Activated B cell treated with CpG ODN at 0.5 μM for 24 hours (primary cell): ENCODE measurements at regions not wholly inside any gene's neighbourhood (a gene's known extent, or its start where the extent isn't known, plus 50 kb on each side); places are given as distances from the start of the nearest gene placed in this dataset.
A peak's percentile ranks its signal among the peaks of the same experiment; 100 is the strongest.

Experiments used
- ATAC-seq: fragments of 200-7000 bp; cut with Tn5 transposase; one replicate; pipeline ENCODE4 v1.10.0; 2021; ENCODE audit warnings: low read depth, mild to moderate bottlenecking, moderate library complexity
- CTCF ChIA-PET: fragments of 350-600 bp; sonication (Branson Sonifier 250); formaldehyde crosslinking; loops from one replicate; lab custom pipeline; 2021; ENCODE audit warnings: antibody characterized with exemption; lab: Charles Lee
- POLR2A ChIA-PET: fragments of 350-600 bp; sonication (Branson Sonifier 250); formaldehyde crosslinking; loops from one replicate; lab custom pipeline; 2021; ENCODE audit warnings: antibody characterized with exemption; lab: Charles Lee
- DNase-seq: peaks from one replicate; pipeline ENCODE4 v3.0.0; 2022
- H3K27ac Mint-ChIP-seq: one replicate; pipeline ENCODE4 v1.8.0; 2020; ENCODE audit warnings: mixed read lengths
- H3K27me3 Mint-ChIP-seq: one replicate; pipeline ENCODE4 v1.8.0; 2021; ENCODE audit warnings: mixed read lengths
- H3K36me3 Mint-ChIP-seq: one replicate; pipeline ENCODE4 v1.8.0; 2021; ENCODE audit warnings: low read depth, mixed read lengths
- H3K4me1 Mint-ChIP-seq: one replicate; pipeline ENCODE4 v1.8.0; 2021; ENCODE audit warnings: mixed read lengths
- H3K4me3 Mint-ChIP-seq: one replicate; pipeline ENCODE4 v1.8.0; 2020; ENCODE audit warnings: mild to moderate bottlenecking, mixed read lengths
- H3K9me3 Mint-ChIP-seq: one replicate; pipeline ENCODE4 v1.8.0; 2020; ENCODE audit warnings: mixed read lengths
- intact Hi-C: fragments of 100-400 bp; cut with micrococcal nuclease; formaldehyde crosslinking; loops from one replicate; pipeline ENCODE4 v1.15.1; 2024
- TF ChIP-seq, protein P1 (sequence below): fragments of 200-600 bp; IDR thresholded peaks from one replicate; pipeline ENCODE4 v1.8.0; 2022; ENCODE audit warnings: antibody characterized with exemption, mild to moderate bottlenecking

DNA sequence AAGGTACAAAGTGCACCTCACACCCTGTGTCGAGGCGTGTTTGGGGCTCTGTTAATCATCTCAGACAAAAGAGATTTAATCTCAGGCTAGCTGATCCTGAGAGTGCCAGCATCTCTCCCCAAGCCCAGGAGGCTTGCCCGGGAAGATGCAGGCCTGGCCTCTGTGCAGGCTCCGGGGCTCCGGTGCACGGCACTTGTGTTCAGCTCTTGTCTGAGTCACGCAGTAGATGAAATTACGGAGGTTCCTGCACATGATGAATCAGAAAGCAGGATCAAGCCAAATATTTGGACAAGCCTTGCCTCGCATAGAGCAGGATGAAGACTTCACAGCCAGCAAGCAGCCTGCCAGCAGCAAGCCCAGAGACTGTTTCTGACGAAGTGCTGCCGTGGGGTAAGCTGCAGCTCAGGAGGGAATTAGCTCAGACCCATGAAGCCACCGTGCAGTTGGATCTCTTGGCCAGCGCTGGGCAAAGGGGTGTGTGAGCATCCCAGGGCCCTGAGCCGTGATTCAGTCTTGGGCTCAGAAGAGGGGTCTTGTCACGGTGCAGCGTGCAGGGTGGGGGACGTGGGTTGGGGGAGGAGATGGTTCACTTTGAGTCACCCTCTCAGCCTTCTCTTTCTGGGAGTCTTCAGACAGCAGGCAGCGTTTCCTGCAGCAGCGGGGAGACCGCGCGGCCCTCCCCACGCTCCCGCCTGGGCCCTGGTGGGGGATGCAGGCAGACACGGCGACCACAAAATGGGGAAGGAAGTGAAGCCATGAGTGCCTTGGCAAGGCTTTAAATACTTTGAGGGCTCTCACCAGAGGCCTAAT lies 89.2 kb upstream of the MEF2A start:
- Mint-ChIP-seq H3K36me3 (no peaks in the 10 kb centered on the region), H3K9me3 (no peaks in the 10 kb centered on the region), H3K27ac (peak overlapping the region; percentile 31), H3K4me1 (peaks cover 52% of the 10 kb centered on the region), H3K27me3 (no peaks in the 10 kb centered on the region), H3K4me3 (peak overlapping the region; percentile 11)
- intact Hi-C loops: loop anchor here (1.0 to 5.0 kb wide), 3 partner anchors 26 to 34 kb away; no protein-coding TSS in a partner anchor
- peak; percentile 60 for DNase-seq
- ChIA-PET CTCF (interaction anchor here (1.0 to 1.1 kb wide), 2 partner anchors 9 to 228 kb away, joined by 3 to 4 read pairs; no protein-coding TSS in a partner anchor), POLR2A (interaction anchor here (0.7 to 2.5 kb wide), 9 partner anchors 9 to 149 kb away, joined by 3 to 14 read pairs (median 7); partner anchors contain the start of gene MEF2A)
- ATAC-seq: peak; percentile 84
- TF ChIP-seq, protein P1, sequence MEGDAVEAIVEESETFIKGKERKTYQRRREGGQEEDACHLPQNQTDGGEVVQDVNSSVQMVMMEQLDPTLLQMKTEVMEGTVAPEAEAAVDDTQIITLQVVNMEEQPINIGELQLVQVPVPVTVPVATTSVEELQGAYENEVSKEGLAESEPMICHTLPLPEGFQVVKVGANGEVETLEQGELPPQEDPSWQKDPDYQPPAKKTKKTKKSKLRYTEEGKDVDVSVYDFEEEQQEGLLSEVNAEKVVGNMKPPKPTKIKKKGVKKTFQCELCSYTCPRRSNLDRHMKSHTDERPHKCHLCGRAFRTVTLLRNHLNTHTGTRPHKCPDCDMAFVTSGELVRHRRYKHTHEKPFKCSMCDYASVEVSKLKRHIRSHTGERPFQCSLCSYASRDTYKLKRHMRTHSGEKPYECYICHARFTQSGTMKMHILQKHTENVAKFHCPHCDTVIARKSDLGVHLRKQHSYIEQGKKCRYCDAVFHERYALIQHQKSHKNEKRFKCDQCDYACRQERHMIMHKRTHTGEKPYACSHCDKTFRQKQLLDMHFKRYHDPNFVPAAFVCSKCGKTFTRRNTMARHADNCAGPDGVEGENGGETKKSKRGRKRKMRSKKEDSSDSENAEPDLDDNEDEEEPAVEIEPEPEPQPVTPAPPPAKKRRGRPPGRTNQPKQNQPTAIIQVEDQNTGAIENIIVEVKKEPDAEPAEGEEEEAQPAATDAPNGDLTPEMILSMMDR: no peak

GRCh38 chr15:99477791-99478471 lies 87.9 kb upstream of the MEF2A start:
- Mint-ChIP-seq H3K36me3 (no peaks in the 10 kb centered on the region), H3K4me1 (peaks cover 46% of the 10 kb centered on the region), H3K9me3 (no peaks in the 10 kb centered on the region), H3K27ac (no peak overlapping the region), H3K4me3 (no peak overlapping the region), H3K27me3 (no peaks in the 10 kb centered on the region)
- ChIA-PET POLR2A (interaction anchor here (1.1 to 2.5 kb wide), 7 partner anchors 12 to 87 kb away, joined by 3 to 14 read pairs (median 8); partner anchors contain the start of gene MEF2A), CTCF (interaction anchor here (1.0 to 1.3 kb wide), 3 partner anchors 8 to 226 kb away, joined by 3 to 5 read pairs (median 4); no protein-coding TSS in a partner anchor)
- ATAC-seq (no peak), DNase-seq (no peak)
- intact Hi-C loops: loop anchor here (1.0 to 5.0 kb wide), 3 partner anchors 26 to 36 kb away; no protein-coding TSS in a partner anchor
- TF ChIP-seq, protein P1: no peak

DNA sequence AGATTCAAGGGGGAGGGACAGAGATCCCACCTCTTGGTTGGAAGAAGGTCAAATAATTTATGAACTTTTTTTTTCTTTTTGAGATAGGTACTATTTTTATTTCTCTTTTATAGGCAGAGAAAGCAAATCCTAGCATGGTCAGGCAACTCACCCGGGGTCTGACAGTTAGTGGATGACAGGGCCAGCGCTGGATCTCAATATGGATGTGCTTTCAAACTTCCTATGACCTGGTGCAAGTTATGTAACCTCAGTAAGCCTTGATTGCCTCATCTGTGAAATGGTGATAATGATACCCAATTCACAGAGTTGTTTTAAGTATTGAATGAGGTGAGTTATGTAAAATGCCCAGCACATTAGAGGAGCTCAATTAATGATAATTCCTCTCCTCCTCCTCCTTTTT lies 86.8 kb upstream of the MEF2A start:
- Mint-ChIP-seq H3K27me3 (no peaks in the 10 kb centered on the region), H3K27ac (no peak overlapping the region), H3K4me1 (peaks cover 36% of the 10 kb centered on the region), H3K36me3 (no peaks in the 10 kb centered on the region), H3K4me3 (no peak overlapping the region), H3K9me3 (no peaks in the 10 kb centered on the region)
- TF ChIP-seq, protein P1: no peak
- ChIA-PET CTCF (no interaction called here), POLR2A (interaction anchor here (0.6 kb wide), 1 partner anchor 48 kb away, joined by 3 read pairs; no protein-coding TSS in a partner anchor)
- ATAC-seq (no peak), DNase-seq (no peak)
- intact Hi-C loops: loop anchor here (5.0 kb wide), 1 partner anchor 37 kb away; no protein-coding TSS in a partner anchor

DNA sequence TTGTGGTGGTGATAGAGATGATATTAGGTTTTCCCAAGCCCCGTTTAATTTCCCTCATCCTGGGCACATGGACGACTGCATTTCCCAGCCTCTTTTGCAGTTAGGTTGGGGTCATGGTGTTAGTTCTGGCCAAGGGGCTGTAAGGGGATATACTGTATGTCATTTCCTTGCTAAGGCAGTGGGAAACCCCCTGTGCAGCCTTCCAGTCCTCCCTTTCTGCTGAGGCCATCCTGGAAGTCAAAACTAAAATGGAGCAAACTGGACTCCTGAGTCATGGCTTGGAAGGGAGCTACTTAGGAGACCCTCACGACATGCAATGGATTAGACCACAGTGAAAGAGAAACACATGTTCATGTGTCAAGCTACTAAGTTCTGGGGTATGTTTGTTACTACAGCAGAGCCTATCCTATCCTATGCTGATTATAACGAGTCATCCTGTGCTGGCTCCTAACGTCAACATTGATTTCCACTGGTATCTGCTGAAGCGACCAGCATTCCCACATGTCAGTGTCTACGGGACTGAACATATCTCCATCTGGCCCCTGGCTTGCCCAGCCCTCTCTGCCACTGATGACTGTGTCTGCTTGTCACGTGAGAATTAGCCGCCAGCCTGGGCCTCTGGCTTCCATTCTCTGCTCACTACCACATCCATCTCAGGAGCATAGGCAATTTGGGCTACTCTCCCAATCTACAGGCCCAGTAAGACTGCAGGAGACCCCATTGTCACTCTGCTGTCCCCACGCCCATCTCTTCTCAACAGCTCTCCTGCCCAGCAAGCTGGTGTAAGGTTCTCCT lies 85.6 kb upstream of the MEF2A start:
- POLR2A ChIA-PET: no interaction called here
- H3K4me3 Mint-ChIP-seq: no peak overlapping the region
- no peaks in the 10 kb centered on the region for H3K27me3 Mint-ChIP-seq
- H3K27ac Mint-ChIP-seq: no peak overlapping the region
- H3K9me3 Mint-ChIP-seq: no peaks in the 10 kb centered on the region
- TF ChIP-seq, protein P1: no peak
- H3K4me1 Mint-ChIP-seq: peaks cover 32% of the 10 kb centered on the region
- ATAC-seq (no peak), DNase-seq (no peak)
- CTCF ChIA-PET: no interaction called here
- no peaks in the 10 kb centered on the region for H3K36me3 Mint-ChIP-seq
- intact Hi-C loops: no loop called here
